ENCODE measurements at regions not wholly inside any gene's neighbourhood (a gene's known extent, or its start where the extent isn't known, plus 50 kb on each side); places are given as distances from the start of the nearest gene placed in this dataset.
"Not testable (repeated sequence)": the region's sequence is repeated elsewhere in the genome, so short reads cannot be mapped to it uniquely, and the experiment has no call there.

GRCh38 chr4:159944477-159944876, 841.6 kb downstream of the RAPGEF2 start:
- DNase-seq (ENCODE audit: low spot score), result no peak

GRCh38 chr4:159946983-159947615, 844.2 kb downstream of the RAPGEF2 start:
- peak; percentile 30 for DNase-seq (ENCODE audit: low spot score)

GRCh38 chr4:159950707-159951106, 847.8 kb downstream of the RAPGEF2 start:
- peak; percentile 26 for DNase-seq (ENCODE audit: low spot score)

DNA sequence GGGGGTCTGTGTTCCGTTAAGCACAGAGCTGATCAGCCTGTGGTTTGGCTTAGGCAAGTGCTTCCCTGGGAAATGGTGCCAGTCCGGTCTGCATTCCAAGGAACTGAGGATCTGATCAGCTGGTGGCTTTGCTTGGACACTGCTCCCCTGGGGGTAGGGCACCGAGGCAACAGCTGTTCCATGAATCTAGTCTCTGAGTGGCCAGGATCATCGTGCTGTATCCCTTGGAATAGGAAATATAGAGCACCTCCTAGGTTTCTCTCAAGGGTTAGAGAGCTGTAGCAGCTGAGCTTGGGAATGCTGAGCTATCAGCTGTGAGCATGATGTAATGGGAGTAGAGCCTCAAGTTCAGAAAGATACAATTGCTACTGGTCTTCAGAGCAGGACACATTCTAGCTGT, 863.9 kb downstream of the RAPGEF2 start:
- DNase-seq (ENCODE audit: low spot score), result no peak

DNA sequence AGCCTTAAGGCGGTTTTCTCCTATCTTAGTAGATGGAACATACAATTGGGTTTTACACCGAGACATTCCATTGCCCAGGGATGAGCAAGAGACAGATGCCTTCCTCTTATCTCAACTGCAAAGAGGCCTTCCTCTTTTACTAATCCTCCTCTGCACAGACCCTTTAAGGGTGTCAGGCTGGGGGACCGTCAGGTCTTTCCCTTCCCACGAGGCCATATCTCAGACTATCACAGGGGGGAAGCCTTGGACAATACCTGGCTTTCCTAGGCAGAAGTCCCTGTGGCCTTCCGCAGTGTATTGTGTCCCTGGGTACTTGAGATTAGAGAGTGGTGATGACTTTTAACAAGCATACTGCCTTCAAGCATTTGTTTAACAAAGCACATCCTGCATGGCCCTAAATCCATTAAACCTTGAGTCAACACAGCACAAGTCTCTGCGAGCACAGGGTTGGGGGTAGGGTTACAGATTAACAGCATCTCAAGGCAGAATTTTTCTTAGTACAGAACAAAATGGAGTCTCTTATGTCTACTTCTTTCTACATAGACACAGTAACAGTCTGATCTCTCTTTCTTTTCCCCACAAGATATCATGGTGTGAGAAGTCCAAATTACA, 874.1 kb downstream of the RAPGEF2 start:
- not testable (repeated sequence) for DNase-seq (ENCODE audit: low spot score)

GRCh38 chr4:159977907-159978617, 875.2 kb downstream of the RAPGEF2 start:
- DNase-seq (ENCODE audit: low spot score), result no peak

- no peak for DNase-seq (ENCODE audit: low spot score)
These were observed 876.5 kb downstream of the RAPGEF2 start for GRCh38 chr4:159979351-159979750.

GRCh38 chr4:159979953-159980352, 877.1 kb downstream of the RAPGEF2 start:
- DNase-seq (ENCODE audit: low spot score), result no peak

DNA sequence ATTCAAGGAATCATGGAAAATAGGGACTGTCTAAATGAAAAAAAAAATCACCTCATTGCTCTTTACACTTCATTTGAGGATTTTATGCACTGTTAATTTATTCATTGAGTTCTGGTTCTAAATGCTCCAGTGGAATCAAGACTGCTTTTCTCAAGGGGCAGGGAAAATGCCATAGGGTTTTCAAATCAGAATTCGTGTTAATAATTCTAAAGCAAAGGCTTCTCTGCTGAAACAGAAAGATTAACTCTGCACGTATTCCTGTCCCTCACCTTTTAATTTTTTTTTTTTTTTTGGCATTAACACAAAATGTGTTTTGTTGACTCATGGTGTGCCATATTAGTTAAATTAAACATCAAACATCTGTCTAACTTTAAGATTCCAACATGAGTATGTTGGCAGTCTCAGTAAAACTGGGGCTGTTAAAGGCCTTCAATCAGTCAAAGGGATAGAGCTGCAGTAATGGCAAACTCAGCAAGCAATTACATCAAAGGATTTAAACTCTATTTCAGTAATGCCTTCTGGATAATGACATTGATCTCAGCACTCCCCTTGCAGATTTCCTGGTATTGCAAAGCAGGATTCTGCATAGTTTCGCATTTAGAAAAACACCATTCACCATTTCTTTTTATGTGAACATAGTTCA, 878.1 kb downstream of the RAPGEF2 start:
- DNase-seq (ENCODE audit: low spot score), result no peak

- DNase-seq (ENCODE audit: low spot score), result no peak
These were observed 878.6 kb downstream of the RAPGEF2 start for GRCh38 chr4:159981469-159981856.

DNA sequence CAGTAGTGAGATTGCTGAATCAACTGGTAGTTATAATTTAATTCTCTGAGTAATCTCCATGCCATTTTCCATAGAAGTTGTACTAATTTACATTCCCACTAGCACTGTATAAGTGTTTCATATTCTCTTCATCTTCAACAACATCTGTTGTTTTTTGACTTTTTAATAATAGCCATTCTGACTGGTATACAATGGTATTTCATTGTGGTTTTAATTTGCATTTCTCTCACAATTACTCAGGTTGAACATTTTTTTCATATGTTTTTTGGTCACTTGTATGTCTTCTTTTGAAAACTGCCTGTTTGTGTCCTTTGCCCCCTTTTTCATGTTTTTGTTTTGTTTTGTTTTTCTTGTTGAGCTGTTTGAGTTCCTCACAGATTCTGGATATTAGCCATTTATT, 880.2 kb downstream of the RAPGEF2 start:
- DNase-seq (ENCODE audit: low spot score), result no peak

GRCh38 chr4:160009656-160010493, 907.0 kb downstream of the RAPGEF2 start:
- DNase-seq (ENCODE audit: low spot score), result no peak

DNA sequence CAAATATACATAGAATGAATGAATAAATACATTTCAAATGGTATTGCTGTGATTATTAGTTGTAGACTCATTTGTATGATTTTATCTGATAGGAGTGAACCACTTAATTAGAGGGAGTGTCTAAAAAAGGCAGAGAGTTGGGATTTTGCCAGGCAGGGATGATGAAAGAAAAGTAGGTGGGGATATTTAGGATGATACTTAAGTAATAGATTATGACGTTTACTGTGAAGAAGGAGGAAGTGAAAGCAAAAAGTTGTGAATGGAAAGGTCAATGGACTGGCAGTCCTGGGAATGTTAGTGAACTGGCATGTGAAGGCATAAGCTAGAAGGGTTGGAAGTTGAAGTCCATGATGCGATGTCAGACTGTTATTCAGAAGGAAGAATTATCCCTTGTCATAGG, 917.1 kb downstream of the RAPGEF2 start:
- DNase-seq (ENCODE audit: low spot score), result no peak

- no peak for DNase-seq (ENCODE audit: low spot score)
These were observed 917.9 kb downstream of the RAPGEF2 start for GRCh38 chr4:160020804-160021203.

GRCh38 chr4:160021870-160022269, 919.0 kb downstream of the RAPGEF2 start:
- DNase-seq (ENCODE audit: low spot score), result no peak

GRCh38 chr4:160026721-160027120, 923.8 kb downstream of the RAPGEF2 start:
- no peak for DNase-seq (ENCODE audit: low spot score)

- no peak for DNase-seq (ENCODE audit: low spot score)
These were observed 931.6 kb downstream of the RAPGEF2 start for GRCh38 chr4:160034501-160034900.

GRCh38 chr4:160038615-160039014, 935.7 kb downstream of the RAPGEF2 start:
- DNase-seq (ENCODE audit: low spot score), result no peak

GRCh38 chr4:160044693-160045092, 941.8 kb downstream of the RAPGEF2 start:
- DNase-seq (ENCODE audit: low spot score), result no peak

- no peak for DNase-seq (ENCODE audit: low spot score)
These were observed 979.7 kb downstream of the RAPGEF2 start for GRCh38 chr4:160082432-160083207.

- DNase-seq (ENCODE audit: low spot score), result no peak
These were observed 988.8 kb downstream of the RAPGEF2 start for GRCh38 chr4:160091631-160092030.
